COLO829 (cell line): ENCODE measurements at regions not wholly inside any gene's neighbourhood (a gene's known extent, or its start where the extent isn't known, plus 50 kb on each side); places are given as distances from the start of the nearest gene placed in this dataset.

Source experiments
- DNase-seq: peaks from one replicate; pipeline ENCODE4 v3.0.0; 2012; ENCODE audit warnings: low spot score

DNA sequence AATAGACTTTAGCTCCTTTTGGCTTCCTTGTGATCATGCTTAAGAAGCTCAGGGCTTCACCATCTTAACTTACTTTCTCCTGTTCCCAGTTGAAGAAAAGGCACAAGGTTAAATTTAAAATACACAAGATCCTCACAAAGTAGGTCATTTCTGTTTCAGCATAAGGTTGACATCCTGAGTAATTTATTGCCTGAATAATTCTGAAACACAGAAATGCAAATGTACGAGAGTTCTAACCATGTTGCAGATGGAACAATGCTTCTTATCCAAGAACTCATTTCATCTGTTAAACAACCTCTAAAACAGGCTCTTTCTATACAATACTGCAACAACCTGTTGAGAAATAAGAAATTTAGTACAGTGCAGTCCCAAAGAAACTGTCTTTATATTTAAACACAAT is 395.2 kb downstream of the BCL11A start:
- DNase-seq, result no peak

DNA sequence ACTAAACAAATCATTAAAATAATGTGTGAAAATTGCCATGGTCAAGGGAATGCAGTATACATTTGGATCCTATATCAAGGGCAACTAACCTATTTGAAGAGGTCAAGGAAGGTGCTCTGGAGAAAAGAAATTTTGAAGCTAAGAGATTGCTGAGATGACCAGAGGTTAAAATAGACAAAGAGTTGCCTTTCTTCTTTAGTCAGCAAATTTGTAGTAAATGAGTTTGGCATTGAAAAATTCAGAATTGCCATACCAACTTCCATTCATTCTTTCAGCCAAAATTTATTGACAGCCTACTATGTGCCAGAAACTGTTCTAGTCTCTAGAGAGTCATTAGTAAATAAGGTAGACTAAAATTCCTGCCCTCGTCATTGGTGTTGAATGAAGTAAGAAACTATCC is 396.2 kb downstream of the BCL11A start:
- no peak for DNase-seq

DNA sequence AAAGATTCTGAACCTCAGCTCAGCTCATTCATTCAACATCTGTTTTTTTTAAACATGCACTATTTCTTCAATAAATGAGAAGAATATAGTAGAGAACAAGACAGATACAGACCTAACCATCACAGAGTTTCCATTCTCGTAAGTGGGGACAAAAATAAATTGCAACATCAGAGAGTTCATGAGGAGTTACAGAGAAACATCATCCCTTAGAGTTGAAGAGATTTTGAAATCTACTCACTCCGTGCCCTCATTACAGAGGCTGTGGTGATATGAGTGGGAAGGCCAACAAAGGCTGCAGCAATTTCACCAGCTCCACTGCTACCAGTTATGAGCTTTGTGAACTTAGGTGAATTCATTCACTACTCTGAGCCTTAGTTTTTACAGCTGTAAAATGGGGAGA is 399.3 kb downstream of the BCL11A start:
- DNase-seq, result no peak

DNA sequence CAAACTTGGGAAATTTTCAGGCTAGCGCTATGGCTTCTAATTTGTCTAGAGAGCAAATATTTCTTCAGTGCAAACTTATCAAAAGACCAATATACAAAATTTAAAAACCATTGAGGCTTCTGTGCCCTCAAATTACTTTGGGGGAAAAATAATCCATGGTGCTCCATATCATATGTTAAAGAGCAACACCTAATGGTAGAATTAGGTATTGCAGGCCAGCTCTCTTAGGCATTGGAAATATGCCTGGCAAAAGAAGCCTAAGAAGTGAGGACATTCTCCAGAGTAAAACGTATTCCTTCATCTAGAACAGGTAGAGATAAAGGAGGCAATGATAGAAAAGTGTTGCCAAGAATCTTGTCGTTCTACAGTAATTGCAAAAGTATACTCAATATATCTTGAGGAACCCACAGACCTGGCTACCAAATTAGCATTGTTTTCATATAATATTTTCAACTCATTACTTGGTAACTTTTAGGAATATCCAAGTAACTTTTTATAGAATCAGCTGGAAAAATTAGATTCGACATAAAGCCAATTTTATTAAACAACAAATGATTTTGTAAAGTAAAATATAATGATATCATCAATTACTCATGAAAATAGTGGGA is 401.1 kb downstream of the BCL11A start:
- no peak for DNase-seq

- no peak for DNase-seq
Observed at GRCh38 chr2:60149176-60149575, 404.3 kb downstream of the BCL11A start.

- DNase-seq, result no peak
Observed at GRCh38 chr2:60148716-60149115, 404.7 kb downstream of the BCL11A start.

GRCh38 chr2:60140185-60140584 is 413.3 kb downstream of the BCL11A start:
- DNase-seq, result no peak

DNA sequence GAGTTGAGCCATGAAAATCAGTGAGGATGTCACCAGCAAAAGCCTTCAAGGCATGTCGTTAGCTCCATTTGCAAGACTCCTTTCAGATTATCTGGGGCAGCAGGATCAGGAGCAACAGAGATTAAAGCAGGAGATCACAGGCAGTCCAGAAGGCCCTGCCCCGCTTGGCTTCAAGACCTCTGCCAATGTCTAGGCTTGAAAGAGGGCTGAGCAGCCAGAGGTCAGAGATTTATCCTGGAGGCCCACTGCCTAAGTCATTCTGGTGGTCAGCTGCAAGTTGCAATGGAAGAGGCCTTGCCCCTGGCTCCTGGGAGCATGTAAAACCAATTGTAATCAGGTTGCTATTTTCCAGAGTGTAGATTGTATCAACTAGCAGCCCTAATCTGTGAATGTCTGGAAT is 416.5 kb downstream of the BCL11A start:
- DNase-seq, result no peak

GRCh38 chr2:60127191-60127590 is 426.3 kb downstream of the BCL11A start:
- DNase-seq, result no peak

GRCh38 chr2:60125611-60126426 is 427.6 kb downstream of the BCL11A start:
- DNase-seq, result no peak

GRCh38 chr2:60119778-60120177 is 433.7 kb downstream of the BCL11A start:
- no peak for DNase-seq

DNA sequence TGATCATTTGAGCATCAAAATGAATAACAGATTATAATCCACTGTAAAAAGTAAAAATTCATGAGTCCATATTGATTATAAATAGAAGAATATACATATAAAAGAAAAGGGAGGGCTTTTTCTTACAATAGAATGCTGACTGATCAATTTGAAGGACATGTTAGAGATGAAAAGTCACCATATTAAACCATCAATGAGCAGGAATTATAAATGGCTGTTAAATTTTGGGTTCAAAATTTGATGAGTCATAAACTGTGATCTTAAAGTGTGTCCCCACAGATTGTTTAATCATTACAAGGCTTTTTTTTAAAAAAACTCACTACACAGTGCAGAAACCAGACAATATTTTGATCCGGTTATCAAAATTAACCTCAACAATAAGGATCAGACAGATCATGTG is 434.5 kb downstream of the BCL11A start:
- DNase-seq, result no peak

DNA sequence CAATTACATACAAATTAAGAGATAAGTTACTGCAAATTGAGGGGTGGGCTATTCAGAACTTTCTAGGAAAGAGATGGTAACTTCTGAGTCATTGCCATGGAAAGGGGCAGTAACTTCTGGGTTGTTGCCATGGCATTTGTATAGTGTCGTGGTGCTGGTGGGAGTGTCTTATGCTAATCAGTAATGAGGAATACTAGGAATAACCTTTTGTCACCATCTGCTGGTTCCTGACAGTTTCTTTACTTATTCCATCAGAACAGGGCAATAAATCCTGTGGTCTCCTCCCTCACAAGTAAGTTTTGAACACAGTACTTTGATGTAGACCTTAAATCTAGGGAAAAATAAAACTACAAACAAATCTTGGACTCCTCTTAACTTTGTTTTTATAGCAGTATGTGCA is 435.4 kb downstream of the BCL11A start:
- DNase-seq, result no peak

DNA sequence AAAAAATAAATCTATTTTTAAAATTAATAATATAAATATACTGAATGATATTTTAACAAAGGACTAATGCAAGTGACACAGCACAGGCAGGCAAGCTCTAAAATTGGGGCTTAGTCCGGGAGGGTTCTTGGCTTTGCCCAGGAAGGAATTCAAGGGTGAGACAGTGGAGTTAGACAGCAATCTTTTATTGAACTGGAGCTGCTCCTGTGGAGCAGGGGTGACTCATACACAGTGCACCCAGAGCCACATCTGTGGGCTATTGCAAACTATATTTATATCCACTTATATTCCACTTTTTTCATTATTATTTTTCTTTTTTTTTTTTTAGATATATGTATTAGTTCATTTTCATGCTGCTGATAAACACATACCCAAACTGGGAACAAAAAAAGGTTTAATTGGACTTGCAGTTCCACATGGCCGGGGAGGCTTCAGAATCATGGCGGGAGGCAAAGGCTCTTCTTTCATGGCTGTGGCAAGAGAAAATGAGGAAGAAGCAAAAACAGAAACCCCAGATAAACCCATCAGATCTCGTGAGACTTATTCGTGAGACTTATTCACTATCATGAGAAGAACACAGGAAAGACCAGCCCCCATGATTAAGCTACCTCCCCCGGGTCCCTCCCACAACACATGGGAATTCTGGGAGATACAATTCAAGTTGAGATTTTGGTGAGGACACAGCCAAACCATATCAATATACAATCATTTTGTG is 437.1 kb downstream of the BCL11A start:
- no peak for DNase-seq

DNA sequence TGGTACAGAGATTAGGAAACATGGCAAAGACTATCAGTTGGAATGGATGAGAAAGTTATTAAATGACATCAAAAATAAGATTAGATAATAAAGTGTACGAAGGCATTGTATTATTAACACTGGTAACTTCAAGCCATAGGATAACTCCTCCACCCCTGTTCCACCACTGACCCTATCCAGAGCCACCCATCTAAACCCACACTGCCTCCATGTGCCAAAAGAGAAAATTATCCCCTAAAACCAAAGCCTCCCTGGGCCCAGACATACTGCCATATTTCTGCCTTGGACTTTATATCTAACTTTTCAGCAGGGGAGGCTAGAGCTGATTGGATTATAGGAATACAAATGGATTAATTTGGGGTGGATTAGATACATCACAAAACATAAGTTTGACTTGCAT is 443.7 kb downstream of the BCL11A start:
- no peak for DNase-seq

- no peak for DNase-seq
Observed at GRCh38 chr2:60106836-60107529, 446.5 kb downstream of the BCL11A start.

- DNase-seq, result no peak
Observed at GRCh38 chr2:60105906-60106305, 447.5 kb downstream of the BCL11A start.

- no peak for DNase-seq
Observed at GRCh38 chr2:60104514-60105505, 448.6 kb downstream of the BCL11A start.

- DNase-seq, result no peak
Observed at GRCh38 chr2:60100034-60100433, 453.4 kb downstream of the BCL11A start.

DNA sequence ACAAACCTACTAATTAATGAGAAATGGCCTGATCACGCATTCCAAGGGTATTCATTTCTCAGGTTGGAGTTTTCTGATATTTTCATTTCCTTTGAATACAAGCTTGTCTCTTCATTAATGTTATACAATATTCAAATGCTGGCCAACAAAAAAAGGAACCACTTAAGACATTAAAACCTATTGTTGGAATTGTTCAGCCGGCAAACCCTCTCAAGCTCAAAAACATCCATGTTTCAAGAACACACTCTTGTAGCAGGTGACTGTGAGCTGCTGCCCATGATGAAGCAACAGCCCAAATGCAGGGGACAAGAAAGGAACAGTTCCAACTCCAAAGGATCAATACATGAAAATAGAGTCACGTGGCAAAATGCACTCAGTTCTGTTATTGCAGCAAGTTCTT is 454.5 kb downstream of the BCL11A start:
- no peak for DNase-seq

DNA sequence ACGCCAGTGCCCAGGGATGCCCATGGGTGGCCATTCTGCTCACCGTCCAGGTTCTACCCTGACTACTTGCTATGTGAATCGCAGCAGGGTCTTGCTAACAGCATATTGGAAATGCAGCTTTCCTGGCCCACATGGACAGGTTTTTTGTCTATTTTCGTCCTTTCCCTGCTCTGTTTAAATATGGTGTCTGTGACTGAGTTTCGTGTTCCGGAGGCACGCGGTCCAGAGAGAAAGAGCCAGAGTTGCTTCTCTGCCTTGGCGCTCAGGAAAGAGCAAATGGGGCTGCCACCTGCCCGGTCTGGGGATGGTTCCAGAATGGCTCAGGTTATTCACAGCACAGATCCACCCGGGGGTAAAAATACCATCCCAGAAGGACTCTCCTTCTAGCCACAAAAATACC is 456.2 kb downstream of the BCL11A start:
- no peak for DNase-seq
